ENCODE measurements at regions not wholly inside any gene's neighbourhood (a gene's known extent, or its start where the extent isn't known, plus 50 kb on each side); places are given as distances from the start of the nearest gene placed in this dataset.

GRCh38 chr7:16084875-16085274 is 336.5 kb downstream of the CRPPA start:
- DNase-seq = no peak

- DNase-seq = no peak
These were observed 337.0 kb downstream of the CRPPA start for GRCh38 chr7:16084370-16084769.

- DNase-seq = no peak
These were observed 337.4 kb downstream of the CRPPA start for GRCh38 chr7:16083931-16084330.

GRCh38 chr7:16080131-16080530 is 341.2 kb downstream of the CRPPA start:
- no peak for DNase-seq

GRCh38 chr7:16079723-16080122 is 341.6 kb downstream of the CRPPA start:
- no peak for DNase-seq

GRCh38 chr7:16078076-16078952 is 343.0 kb downstream of the CRPPA start:
- peak; percentile 82 for DNase-seq

- peak; percentile 74 for DNase-seq
These were observed 350.0 kb downstream of the CRPPA start for GRCh38 chr7:16071246-16071857.

GRCh38 chr7:16070806-16071205 is 350.5 kb downstream of the CRPPA start:
- no peak for DNase-seq

- no peak for DNase-seq
These were observed 351.3 kb downstream of the CRPPA start for GRCh38 chr7:16069998-16070397.

- DNase-seq = no peak
These were observed 353.2 kb downstream of the CRPPA start for GRCh38 chr7:16068183-16068582.

- DNase-seq = no peak
These were observed 353.6 kb downstream of the CRPPA start for GRCh38 chr7:16067711-16068110.

- DNase-seq = no peak
These were observed 354.4 kb downstream of the CRPPA start for GRCh38 chr7:16066805-16067459.

GRCh38 chr7:16065939-16066338 is 355.4 kb downstream of the CRPPA start:
- no peak for DNase-seq

- no peak for DNase-seq
These were observed 357.3 kb downstream of the CRPPA start for GRCh38 chr7:16063716-16064675.

GRCh38 chr7:16063221-16063620 is 358.1 kb downstream of the CRPPA start:
- no peak for DNase-seq

GRCh38 chr7:16062269-16062668 is 359.1 kb downstream of the CRPPA start:
- DNase-seq = no peak

GRCh38 chr7:16061630-16062029 is 359.7 kb downstream of the CRPPA start:
- no peak for DNase-seq

GRCh38 chr7:16061011-16061410 is 360.3 kb downstream of the CRPPA start:
- no peak for DNase-seq

GRCh38 chr7:16060502-16060901 is 360.8 kb downstream of the CRPPA start:
- no peak for DNase-seq

- no peak for DNase-seq
These were observed 365.9 kb downstream of the CRPPA start for GRCh38 chr7:16055263-16055976.

- DNase-seq = no peak
These were observed 365.2 kb upstream of the MEOX2 start for GRCh38 chr7:16051561-16052255.

Measured in NCI-H510A treated with DMSO at 0.1 percent for 48 hours (cell line).